ENCODE measurements at regions not wholly inside any gene's neighbourhood (a gene's known extent, or its start where the extent isn't known, plus 50 kb on each side); places are given as distances from the start of the nearest gene placed in this dataset.

- no peak overlapping the region for H3K9ac ChIP-seq
- POLR2A ChIA-PET, result interaction anchor here (0.6 kb wide), 1 partner anchor 53 kb away, joined by 3 read pairs; no protein-coding TSS in a partner anchor
- no peak for DNase-seq
Observed at GRCh38 chr9:88754886-88755285, 219.9 kb downstream of the NXNL2 start.

More at GRCh38 chr9:88754886-88755285, 219.9 kb downstream of the NXNL2 start:
- Histone ChIP-seq H3K36me3 (replicated peaks in 1 of 2; ENCODE audit: control insufficient read depth in 1 of 2, insufficient read depth in 2 of 2, low read length in 1 of 2) (no peaks in the 10 kb centered on the region), H3K9me3 (no peaks in the 10 kb centered on the region), H3K27ac (ENCODE audit: low read depth in 2 of 2, low read length in 1 of 2) (peak overlapping the region in 1 of 2 experiments; percentile 98; a peak in 2 of 4 replicates), H3F3A (replicated peaks; ENCODE audit: insufficient read depth) (peaks cover 10% of the 10 kb centered on the region), H4K20me1 (ENCODE audit: insufficient read depth) (no peaks in the 10 kb centered on the region), H2AFZ (ENCODE audit: low read depth) (no peak overlapping the region), H3K4me3 (ENCODE audit: low read depth in 2 of 2, low read length in 1 of 2) (no peak overlapping the region), H3K79me2 (ENCODE audit: insufficient read depth) (no peaks in the 10 kb centered on the region), H3K4me1 (ENCODE audit: control insufficient read depth in 1 of 2, insufficient read depth in 2 of 2, low read depth in 1 of 2, low read length in 1 of 2) (peaks cover 5 to 44% of the 10 kb centered on the region in 2 experiments; a peak in 3 of 4 replicates), H3K4me2 (no peak overlapping the region), H3K27me3 (ENCODE audit: insufficient read depth) (no peaks in the 10 kb centered on the region), H3K9me2 (no peaks in the 10 kb centered on the region)
- 90% methylated on average over 5 of the region's 5 CpGs for WGBS (ENCODE audit: low lambda C conversion rate)
- CTCF ChIA-PET, result no interaction called here
- TF ChIP-seq RAD21 (IDR thresholded peaks at IDR 0.05; ENCODE audit: low read length) (no peak), TCF12 (IDR thresholded peaks at IDR 0.05) (no peak), GATA2 (CRISPR knock-in tag; IDR thresholded peaks at IDR 0.05) (no peak), USF2 (IDR thresholded peaks at IDR 0.05; ENCODE audit: borderline replicate concordance, low read depth, low read length) (no peak), FOXM1 (IDR thresholded peaks at IDR 0.05; ENCODE audit: low read depth) (no peak), TAF1 (IDR thresholded peaks at IDR 0.05; ENCODE audit: borderline replicate concordance, low read depth, low read length) (no peak), NFIC (IDR thresholded peaks at IDR 0.05; ENCODE audit: borderline replicate concordance) (no peak), FOXJ3 (CRISPR knock-in tag; IDR thresholded peaks at IDR 0.05) (no peak), PBX3 (IDR thresholded peaks at IDR 0.05) (no peak), MEF2A (IDR thresholded peaks at IDR 0.05; ENCODE audit: borderline replicate concordance, low read depth) (no peak), EP300 (IDR thresholded peaks at IDR 0.05; ENCODE audit: borderline replicate concordance in 1 of 2, low read depth in 1 of 2, low read length in 1 of 2) (no peak), MXI1 (IDR thresholded peaks at IDR 0.05; ENCODE audit: low read depth, low read length) (no peak), RXRA (IDR thresholded peaks at IDR 0.05; ENCODE audit: borderline replicate concordance, low read depth) (no peak)
- TF ChIP-seq, protein P1, sequence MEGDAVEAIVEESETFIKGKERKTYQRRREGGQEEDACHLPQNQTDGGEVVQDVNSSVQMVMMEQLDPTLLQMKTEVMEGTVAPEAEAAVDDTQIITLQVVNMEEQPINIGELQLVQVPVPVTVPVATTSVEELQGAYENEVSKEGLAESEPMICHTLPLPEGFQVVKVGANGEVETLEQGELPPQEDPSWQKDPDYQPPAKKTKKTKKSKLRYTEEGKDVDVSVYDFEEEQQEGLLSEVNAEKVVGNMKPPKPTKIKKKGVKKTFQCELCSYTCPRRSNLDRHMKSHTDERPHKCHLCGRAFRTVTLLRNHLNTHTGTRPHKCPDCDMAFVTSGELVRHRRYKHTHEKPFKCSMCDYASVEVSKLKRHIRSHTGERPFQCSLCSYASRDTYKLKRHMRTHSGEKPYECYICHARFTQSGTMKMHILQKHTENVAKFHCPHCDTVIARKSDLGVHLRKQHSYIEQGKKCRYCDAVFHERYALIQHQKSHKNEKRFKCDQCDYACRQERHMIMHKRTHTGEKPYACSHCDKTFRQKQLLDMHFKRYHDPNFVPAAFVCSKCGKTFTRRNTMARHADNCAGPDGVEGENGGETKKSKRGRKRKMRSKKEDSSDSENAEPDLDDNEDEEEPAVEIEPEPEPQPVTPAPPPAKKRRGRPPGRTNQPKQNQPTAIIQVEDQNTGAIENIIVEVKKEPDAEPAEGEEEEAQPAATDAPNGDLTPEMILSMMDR (IDR thresholded peaks at IDR 0.05), result no peak
- TF ChIP-seq, protein P2, sequence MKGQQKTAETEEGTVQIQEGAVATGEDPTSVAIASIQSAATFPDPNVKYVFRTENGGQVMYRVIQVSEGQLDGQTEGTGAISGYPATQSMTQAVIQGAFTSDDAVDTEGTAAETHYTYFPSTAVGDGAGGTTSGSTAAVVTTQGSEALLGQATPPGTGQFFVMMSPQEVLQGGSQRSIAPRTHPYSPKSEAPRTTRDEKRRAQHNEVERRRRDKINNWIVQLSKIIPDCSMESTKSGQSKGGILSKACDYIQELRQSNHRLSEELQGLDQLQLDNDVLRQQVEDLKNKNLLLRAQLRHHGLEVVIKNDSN (IDR thresholded peaks at IDR 0.05; ENCODE audit: borderline replicate concordance, low read depth), result no peak
- TF ChIP-seq, protein P3, sequence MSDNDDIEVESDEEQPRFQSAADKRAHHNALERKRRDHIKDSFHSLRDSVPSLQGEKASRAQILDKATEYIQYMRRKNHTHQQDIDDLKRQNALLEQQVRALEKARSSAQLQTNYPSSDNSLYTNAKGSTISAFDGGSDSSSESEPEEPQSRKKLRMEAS (IDR thresholded peaks at IDR 0.05; ENCODE audit: low read depth), result no peak
